Stomach (tissue), 8 donors: ENCODE measurements at regions not wholly inside any gene's neighbourhood (a gene's known extent, or its start where the extent isn't known, plus 50 kb on each side); places are given as distances from the start of the nearest gene placed in this dataset.

ENCODE experiments used
- DNase-seq, 2 donors: peaks; one replicate each; pipeline versions ENCODE4 v3.0.0 to v3.0.0-alpha.2; 2013 to 2019
- H3K27ac ChIP-seq, 5 donors: fragments of 200-600 bp in 4 of 5; sonication (generic) in 4 of 5; one replicate each; pipeline ENCODE4 v1.5.1; 2013 to 2019; ENCODE audit warnings: mild to moderate bottlenecking in 1 of 5, moderate library complexity in 1 of 5
- H3K27me3 ChIP-seq, 3 donors: fragments of 200-600 bp; sonication (generic); one replicate each; pipeline ENCODE4 v1.5.1; 2017 to 2019; ENCODE audit warnings: mixed run types in 1 of 3
- H3K36me3 ChIP-seq, 4 donors: fragments of 200-600 bp; sonication (generic); 1 replicate in 3 of 4; 2 replicates in 1 of 4; pipeline ENCODE4 v1.5.1; 2016 to 2019
- H3K4me1 ChIP-seq, 4 donors: fragments of 200-600 bp; sonication (generic); one replicate each; pipeline ENCODE4 v1.5.1; 2016 to 2019
- H3K4me3 ChIP-seq, 4 donors: fragments of 200-600 bp; sonication (generic) in 3 of 4; one replicate each; pipeline ENCODE4 v1.5.1; 2016 to 2019; ENCODE audit warnings: mild to moderate bottlenecking in 1 of 4
- H3K9me3 ChIP-seq, 4 donors: fragments of 200-600 bp; sonication (generic); one replicate each; pipeline ENCODE4 v1.5.1; 2016 to 2019
- CTCF ChIP-seq, 7 experiments: fragments of 450-650 bp in 4 of 7; fragments of 200-600 bp in 3 of 7; sonication (generic) in 3 of 7; IDR thresholded peaks; one replicate each; pipeline ENCODE4 v1.5.1; 2016 to 2019; ENCODE audit warnings: antibody characterized with exemption in 7 of 7, control low read depth in 2 of 7, mild to moderate bottlenecking in 1 of 7
- EP300 ChIP-seq: sonication (generic); formaldehyde crosslinking; IDR thresholded peaks from one replicate; pipeline ENCODE4 v1.6.1; 2017; ENCODE audit warnings: antibody characterized with exemption
- POLR2A ChIP-seq, 4 donors: fragments of 450-650 bp; IDR thresholded peaks; one replicate each; pipeline ENCODE4 v1.6.1; 2016; ENCODE audit warnings: antibody characterized with exemption in 4 of 4, control low read depth in 2 of 4, mild to moderate bottlenecking in 1 of 4, moderate library complexity in 1 of 4
- POLR2AphosphoS5 ChIP-seq, 3 donors: sonication (generic); formaldehyde crosslinking; IDR thresholded peaks; one replicate each; pipeline ENCODE4 v1.6.1; 2016; ENCODE audit warnings: antibody characterized with exemption in 3 of 3
- WGBS, 5 donors: extraction: QIAGEN DNeasy Blood & Tissue Kit in 3 of 5; methylation state at CpG; one replicate each; pipeline versions ENCODE4 v1.1.5 to v1.1.7; 2013 to 2018; 5-methylcytosine and 5-hydroxymethylcytosine counted together
- intact Hi-C: fragments of 100-400 bp; cut with DNase I; formaldehyde crosslinking; loops from one replicate; pipeline ENCODE4 v1.15.1; 2023; ENCODE audit warnings: low total_unique reads
- donor health status: healthy with polysubstance abuse.
- donor health status: Bipolar disorder and iron deficiency.
- donor health status: healthy.

- Histone ChIP-seq H3K36me3 (no peaks in the 10 kb centered on the region), H3K27me3 (no peaks in the 10 kb centered on the region), H3K9me3 (peaks cover 0 to 15% (median 6%) of the 10 kb centered on the region in 4 donors), H3K4me1 (no peaks in the 10 kb centered on the region), H3K27ac (no peak overlapping the region), H3K4me3 (no peak overlapping the region)
- no peak for DNase-seq
- intact Hi-C loops = no loop called here
- TF ChIP-seq EP300 = no peak
- no peak for TF ChIP-seq CTCF (IDR thresholded peaks at IDR 0.05)
- TF ChIP-seq POLR2AphosphoS5 (IDR thresholded peaks at IDR 0.05) = no peak
- TF ChIP-seq POLR2A (IDR thresholded peaks at IDR 0.05) = no peak
- 90 to 98% (median 96%) methylated on average over 7 of the region's 7 CpGs for WGBS, 5 donors
These were observed 339.4 kb downstream of the MTRR start for GRCh38 chr5:8208307-8208706.

GRCh38 chr5:8209500-8209899 is 340.6 kb downstream of the MTRR start:
- no peaks in the 10 kb centered on the region for H3K27me3 ChIP-seq
- DNase-seq = no peak
- H3K4me3 ChIP-seq = no peak overlapping the region
- no peaks in the 10 kb centered on the region for H3K36me3 ChIP-seq
- intact Hi-C loops = no loop called here
- 61 to 80% (median 68%) methylated on average over 5 of the region's 5 CpGs for WGBS, 5 donors
- H3K9me3 ChIP-seq = peaks cover 0 to 9% (median 5%) of the 10 kb centered on the region in 4 donors
- no peaks in the 10 kb centered on the region for H3K4me1 ChIP-seq
- no peak overlapping the region for H3K27ac ChIP-seq
- TF ChIP-seq CTCF (IDR thresholded peaks at IDR 0.05) = no peak
- no peak for TF ChIP-seq EP300
- TF ChIP-seq POLR2A (IDR thresholded peaks at IDR 0.05) = no peak
- TF ChIP-seq POLR2AphosphoS5 (IDR thresholded peaks at IDR 0.05) = no peak

- TF ChIP-seq EP300 (no peak), CTCF (IDR thresholded peaks at IDR 0.05) (no peak), POLR2AphosphoS5 (IDR thresholded peaks at IDR 0.05) (no peak), POLR2A (IDR thresholded peaks at IDR 0.05) (no peak)
- Histone ChIP-seq H3K9me3 (peaks cover 0 to 4% (median 0%) of the 10 kb centered on the region in 4 donors), H3K27me3 (no peaks in the 10 kb centered on the region), H3K27ac (no peak overlapping the region), H3K4me1 (no peaks in the 10 kb centered on the region), H3K36me3 (no peaks in the 10 kb centered on the region), H3K4me3 (no peak overlapping the region)
- DNase-seq = no peak
- 30 to 61% (median 51%) methylated on average over 7 of the region's 7 CpGs for WGBS, 5 donors
- intact Hi-C loops = no loop called here
These were observed 344.8 kb downstream of the MTRR start for GRCh38 chr5:8213701-8214240.

- no peak for TF ChIP-seq EP300
- no peak for TF ChIP-seq POLR2AphosphoS5 (IDR thresholded peaks at IDR 0.05)
- TF ChIP-seq POLR2A (IDR thresholded peaks at IDR 0.05) = no peak
- TF ChIP-seq CTCF (IDR thresholded peaks at IDR 0.05) = no peak
- WGBS, 5 donors = 87 to 92% (median 89%) methylated on average over 20 of the region's 20 CpGs
- Histone ChIP-seq H3K36me3 (no peaks in the 10 kb centered on the region), H3K9me3 (peaks cover 0 to 13% (median 2%) of the 10 kb centered on the region in 4 donors), H3K27me3 (no peaks in the 10 kb centered on the region), H3K27ac (no peak overlapping the region), H3K4me1 (no peaks in the 10 kb centered on the region), H3K4me3 (no peak overlapping the region)
- intact Hi-C loops = no loop called here
- DNase-seq = no peak
These were observed 348.0 kb downstream of the MTRR start for GRCh38 chr5:8216921-8217320.
